Right lobe of liver (tissue), 4 donors: ENCODE measurements at regions not wholly inside any gene's neighbourhood (a gene's known extent, or its start where the extent isn't known, plus 50 kb on each side); places are given as distances from the start of the nearest gene placed in this dataset.

Experiments used
- POLR2A ChIP-seq: fragments of 450-650 bp; IDR thresholded peaks from one replicate; pipeline ENCODE4 v1.6.1; 2017; ENCODE audit warnings: antibody characterized with exemption, mild to moderate bottlenecking
- TF ChIP-seq, protein P1 (sequence below), 4 donors: fragments of 200-600 bp in 3 of 4; fragments of 450-650 bp in 1 of 4; IDR thresholded peaks; one replicate each; pipeline versions ENCODE4 v1.5.1 to v1.8.0; 2016 to 2022; ENCODE audit warnings: antibody characterized with exemption in 4 of 4, mild to moderate bottlenecking in 2 of 4
- donor health status: DM: no; HTN: no; CAD: no.
- donor health status: DM: no; HTN: no; CAD: no.
- donor health status: DM: no; HTN: yes; CAD: no.

GRCh38 chr1:147077523-147077922 lies 94.7 kb downstream of the PRKAB2 start:
- TF ChIP-seq POLR2A: no peak
- TF ChIP-seq, protein P1, sequence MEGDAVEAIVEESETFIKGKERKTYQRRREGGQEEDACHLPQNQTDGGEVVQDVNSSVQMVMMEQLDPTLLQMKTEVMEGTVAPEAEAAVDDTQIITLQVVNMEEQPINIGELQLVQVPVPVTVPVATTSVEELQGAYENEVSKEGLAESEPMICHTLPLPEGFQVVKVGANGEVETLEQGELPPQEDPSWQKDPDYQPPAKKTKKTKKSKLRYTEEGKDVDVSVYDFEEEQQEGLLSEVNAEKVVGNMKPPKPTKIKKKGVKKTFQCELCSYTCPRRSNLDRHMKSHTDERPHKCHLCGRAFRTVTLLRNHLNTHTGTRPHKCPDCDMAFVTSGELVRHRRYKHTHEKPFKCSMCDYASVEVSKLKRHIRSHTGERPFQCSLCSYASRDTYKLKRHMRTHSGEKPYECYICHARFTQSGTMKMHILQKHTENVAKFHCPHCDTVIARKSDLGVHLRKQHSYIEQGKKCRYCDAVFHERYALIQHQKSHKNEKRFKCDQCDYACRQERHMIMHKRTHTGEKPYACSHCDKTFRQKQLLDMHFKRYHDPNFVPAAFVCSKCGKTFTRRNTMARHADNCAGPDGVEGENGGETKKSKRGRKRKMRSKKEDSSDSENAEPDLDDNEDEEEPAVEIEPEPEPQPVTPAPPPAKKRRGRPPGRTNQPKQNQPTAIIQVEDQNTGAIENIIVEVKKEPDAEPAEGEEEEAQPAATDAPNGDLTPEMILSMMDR (IDR thresholded peaks at IDR 0.05): no peak
